Uterus (tissue), 3 donors: ENCODE measurements at regions not wholly inside any gene's neighbourhood (a gene's known extent, or its start where the extent isn't known, plus 50 kb on each side); places are given as distances from the start of the nearest gene placed in this dataset.

Source experiments
- DNase-seq, 2 donors: peaks; one replicate each; pipeline ENCODE4 v3.0.0-alpha.2; 2019 to 2020
- H3K27ac ChIP-seq, 2 donors: fragments of 200-600 bp; sonication (generic); 1 replicate in 1 of 2; 2 replicates in 1 of 2; pipeline ENCODE4 v1.5.1; 2016 to 2018
- H3K27me3 ChIP-seq, 2 donors: fragments of 200-600 bp; sonication (generic); one replicate each; pipeline ENCODE4 v1.5.1; 2018 to 2019; ENCODE audit warnings: control low read depth in 1 of 2
- H3K36me3 ChIP-seq, 2 donors: fragments of 200-600 bp; sonication (generic); one replicate each; pipeline ENCODE4 v1.5.1; 2019; ENCODE audit warnings: control low read depth in 1 of 2
- H3K4me1 ChIP-seq, 2 donors: fragments of 200-600 bp; sonication (generic); one replicate each; pipeline ENCODE4 v1.5.1; 2018 to 2019; ENCODE audit warnings: control low read depth in 1 of 2
- H3K4me3 ChIP-seq, 2 donors: fragments of 200-600 bp; sonication (generic); 1 replicate in 1 of 2; 2 replicates in 1 of 2; pipeline ENCODE4 v1.5.1; 2018 to 2019; ENCODE audit warnings: mild to moderate bottlenecking in 1 of 2
- H3K9me3 ChIP-seq, 2 donors: fragments of 200-600 bp; sonication (generic); one replicate each; pipeline ENCODE4 v1.5.1; 2019; ENCODE audit warnings: control low read depth in 1 of 2
- POLR2A ChIP-seq, 2 donors: fragments of 450-650 bp; IDR thresholded peaks; one replicate each; pipeline ENCODE4 v1.6.1; 2016; ENCODE audit warnings: antibody characterized with exemption in 2 of 2, mild to moderate bottlenecking in 1 of 2, moderate library complexity in 1 of 2
- intact Hi-C: fragments of 100-400 bp; cut with DNase I; formaldehyde crosslinking; loops from one replicate; pipeline ENCODE4 v1.15.1; 2023; ENCODE audit warnings: low total_unique reads
- TF ChIP-seq, protein P1 (sequence below), 4 experiments: fragments of 200-600 bp in 2 of 4; fragments of 450-650 bp in 2 of 4; sonication (generic) in 2 of 4; IDR thresholded peaks; one replicate each; pipeline ENCODE4 v1.5.1; 2016 to 2019; ENCODE audit warnings: antibody characterized with exemption in 4 of 4, mild to moderate bottlenecking in 2 of 4, moderate library complexity in 1 of 4
- donor health status: DM: yes; HTN: yes; CAD: no.

DNA sequence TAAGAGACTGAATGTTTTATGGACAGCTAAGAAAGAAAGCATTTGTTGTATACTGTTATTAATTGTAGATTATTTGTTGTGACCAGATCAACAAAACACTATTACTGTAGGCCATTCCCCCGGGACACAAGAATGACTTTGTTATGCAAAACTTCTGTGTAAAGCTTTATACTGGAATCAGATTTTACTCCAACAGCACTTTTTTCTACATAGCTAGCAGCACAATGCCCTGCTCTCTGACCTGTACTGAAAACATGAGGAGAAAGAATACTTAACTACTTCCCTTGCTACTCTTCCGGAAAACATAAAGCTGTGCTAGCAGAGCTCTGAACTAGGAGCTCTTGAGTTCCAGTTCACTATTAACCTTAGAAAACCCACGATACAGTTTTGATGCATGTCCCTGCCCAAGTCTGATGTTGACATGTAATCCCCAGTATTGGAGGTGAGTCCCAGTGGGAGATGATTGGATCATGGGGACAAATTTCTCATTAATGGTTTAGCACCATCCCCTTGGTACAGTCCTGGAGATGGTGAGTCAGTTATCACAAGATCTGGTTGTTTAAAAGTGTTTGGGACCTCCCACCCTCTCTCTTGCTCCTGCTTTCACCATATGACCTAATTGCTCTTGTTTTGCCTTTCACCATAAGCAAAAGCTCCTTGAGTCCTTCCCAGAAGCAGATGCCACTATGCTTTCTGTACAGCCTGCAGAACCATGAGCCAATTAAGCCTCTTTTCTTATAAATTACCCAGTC lies 601.1 kb upstream of the PIK3C3 start:
- Histone ChIP-seq H3K4me1 (no peaks in the 10 kb centered on the region), H3K4me3 (no peak overlapping the region), H3K9me3 (no peaks in the 10 kb centered on the region), H3K36me3 (no peaks in the 10 kb centered on the region), H3K27ac (no peak overlapping the region), H3K27me3 (no peaks in the 10 kb centered on the region)
- DNase-seq, result no peak
- intact Hi-C loops, result no loop called here
- no peak for TF ChIP-seq POLR2A (IDR thresholded peaks at IDR 0.05)
- TF ChIP-seq, protein P1, sequence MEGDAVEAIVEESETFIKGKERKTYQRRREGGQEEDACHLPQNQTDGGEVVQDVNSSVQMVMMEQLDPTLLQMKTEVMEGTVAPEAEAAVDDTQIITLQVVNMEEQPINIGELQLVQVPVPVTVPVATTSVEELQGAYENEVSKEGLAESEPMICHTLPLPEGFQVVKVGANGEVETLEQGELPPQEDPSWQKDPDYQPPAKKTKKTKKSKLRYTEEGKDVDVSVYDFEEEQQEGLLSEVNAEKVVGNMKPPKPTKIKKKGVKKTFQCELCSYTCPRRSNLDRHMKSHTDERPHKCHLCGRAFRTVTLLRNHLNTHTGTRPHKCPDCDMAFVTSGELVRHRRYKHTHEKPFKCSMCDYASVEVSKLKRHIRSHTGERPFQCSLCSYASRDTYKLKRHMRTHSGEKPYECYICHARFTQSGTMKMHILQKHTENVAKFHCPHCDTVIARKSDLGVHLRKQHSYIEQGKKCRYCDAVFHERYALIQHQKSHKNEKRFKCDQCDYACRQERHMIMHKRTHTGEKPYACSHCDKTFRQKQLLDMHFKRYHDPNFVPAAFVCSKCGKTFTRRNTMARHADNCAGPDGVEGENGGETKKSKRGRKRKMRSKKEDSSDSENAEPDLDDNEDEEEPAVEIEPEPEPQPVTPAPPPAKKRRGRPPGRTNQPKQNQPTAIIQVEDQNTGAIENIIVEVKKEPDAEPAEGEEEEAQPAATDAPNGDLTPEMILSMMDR (IDR thresholded peaks at IDR 0.05), result no peak

DNA sequence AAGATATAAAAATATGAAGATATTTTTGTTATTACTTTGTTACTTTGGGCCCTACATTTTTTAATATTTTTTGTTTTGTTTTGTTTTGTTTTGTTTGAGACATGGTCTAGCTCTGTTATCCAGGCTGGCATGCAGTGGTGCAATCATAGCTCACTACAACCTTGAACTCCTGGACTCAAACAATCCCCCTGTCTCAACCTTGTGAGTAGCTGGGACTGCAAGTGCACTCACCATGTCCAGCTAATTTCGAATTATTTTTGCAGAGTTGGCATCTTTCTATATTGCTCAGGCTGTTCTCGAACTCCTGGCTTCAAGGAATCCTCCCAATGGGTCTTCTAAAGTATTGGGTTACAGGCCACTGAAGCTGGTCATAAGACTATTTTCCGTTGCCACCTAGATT lies 603.6 kb upstream of the PIK3C3 start:
- H3K9me3 ChIP-seq, result no peaks in the 10 kb centered on the region
- H3K27ac ChIP-seq, result no peak overlapping the region
- no peaks in the 10 kb centered on the region for H3K27me3 ChIP-seq
- no peak overlapping the region for H3K4me3 ChIP-seq
- no peak for DNase-seq
- intact Hi-C loops, result no loop called here
- TF ChIP-seq, protein P1 (IDR thresholded peaks at IDR 0.05), result no peak
- no peak for TF ChIP-seq POLR2A (IDR thresholded peaks at IDR 0.05)
- no peaks in the 10 kb centered on the region for H3K4me1 ChIP-seq
- H3K36me3 ChIP-seq, result no peaks in the 10 kb centered on the region

DNA sequence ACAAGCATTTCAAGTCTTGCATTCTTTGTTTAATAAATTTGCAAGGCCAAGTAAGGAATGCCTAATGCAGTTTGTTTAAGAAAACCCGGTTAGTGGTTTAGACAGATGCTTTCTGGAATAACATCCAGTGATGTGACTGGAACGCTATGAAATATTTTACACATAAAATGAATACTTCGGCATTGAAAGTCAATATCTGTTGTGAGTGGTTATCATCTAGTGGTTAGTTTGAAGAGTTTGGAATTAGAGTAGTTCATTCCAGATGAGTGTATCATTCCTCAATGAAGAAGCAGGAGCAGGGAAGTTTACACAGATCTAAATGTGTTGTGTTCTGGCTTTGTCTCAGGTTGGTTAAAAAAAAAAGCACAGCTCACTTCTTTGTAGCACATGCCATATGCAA lies 608.0 kb upstream of the PIK3C3 start:
- no peaks in the 10 kb centered on the region for H3K27me3 ChIP-seq
- no peak for DNase-seq
- no peaks in the 10 kb centered on the region for H3K4me1 ChIP-seq
- no peaks in the 10 kb centered on the region for H3K36me3 ChIP-seq
- no peak overlapping the region for H3K27ac ChIP-seq
- TF ChIP-seq, protein P1 (IDR thresholded peaks at IDR 0.05), result no peak
- TF ChIP-seq POLR2A (IDR thresholded peaks at IDR 0.05), result no peak
- no peak overlapping the region for H3K4me3 ChIP-seq
- intact Hi-C loops, result no loop called here
- H3K9me3 ChIP-seq, result no peaks in the 10 kb centered on the region

DNA sequence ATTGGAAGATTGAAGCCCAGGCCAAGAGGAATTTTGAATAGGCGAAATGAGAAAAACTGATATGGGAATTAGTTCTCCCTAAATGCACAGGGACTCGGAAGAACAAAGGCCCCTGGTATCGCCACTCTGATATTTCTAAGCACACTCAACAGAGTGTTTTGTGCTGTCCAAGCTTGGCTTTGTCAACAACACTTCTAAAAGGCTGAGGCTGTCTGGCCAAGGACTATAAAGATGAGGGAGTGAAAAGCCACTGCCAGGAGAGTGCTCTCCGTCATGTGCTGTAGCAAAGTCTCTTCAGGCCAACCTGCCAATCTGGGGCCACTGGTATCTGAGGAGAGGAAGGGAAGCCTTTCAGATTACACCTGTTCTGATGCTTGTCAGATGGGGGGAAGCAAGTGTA lies 611.2 kb upstream of the PIK3C3 start:
- TF ChIP-seq POLR2A (IDR thresholded peaks at IDR 0.05), result no peak
- TF ChIP-seq, protein P1 (IDR thresholded peaks at IDR 0.05), result no peak
- no peak for DNase-seq
- H3K9me3 ChIP-seq, result no peaks in the 10 kb centered on the region
- H3K27me3 ChIP-seq, result no peaks in the 10 kb centered on the region
- H3K4me3 ChIP-seq, result no peak overlapping the region
- H3K36me3 ChIP-seq, result no peaks in the 10 kb centered on the region
- intact Hi-C loops, result no loop called here
- H3K27ac ChIP-seq, result no peak overlapping the region
- H3K4me1 ChIP-seq, result no peaks in the 10 kb centered on the region

DNA sequence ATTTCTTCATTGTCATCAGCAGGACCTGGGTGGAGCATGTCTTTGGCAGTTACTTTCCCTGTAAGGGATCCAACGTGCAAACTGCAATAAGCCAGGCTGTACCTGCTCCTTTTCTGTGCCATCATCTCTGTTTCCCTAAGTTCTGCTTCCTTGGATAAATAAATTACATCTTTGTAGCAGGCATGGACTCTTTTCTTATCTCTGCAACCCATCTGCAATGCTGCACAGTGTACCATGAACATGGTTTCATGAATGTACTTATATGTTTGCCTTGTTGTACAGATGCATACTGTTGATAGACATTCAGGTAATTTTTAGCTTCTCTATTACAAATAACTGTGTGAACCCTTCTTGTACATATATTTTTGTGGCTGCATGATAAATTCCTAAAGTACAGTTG lies 616.7 kb upstream of the PIK3C3 start:
- TF ChIP-seq, protein P1 (IDR thresholded peaks at IDR 0.05), result no peak
- no peak for TF ChIP-seq POLR2A (IDR thresholded peaks at IDR 0.05)
- Histone ChIP-seq H3K4me3 (no peak overlapping the region), H3K27me3 (no peaks in the 10 kb centered on the region), H3K9me3 (no peaks in the 10 kb centered on the region), H3K4me1 (no peaks in the 10 kb centered on the region), H3K27ac (no peak overlapping the region), H3K36me3 (no peaks in the 10 kb centered on the region)
- intact Hi-C loops, result no loop called here
- no peak for DNase-seq
